Cardiac fibroblast (primary cell): ENCODE measurements at regions not wholly inside any gene's neighbourhood (a gene's known extent, or its start where the extent isn't known, plus 50 kb on each side); places are given as distances from the start of the nearest gene placed in this dataset.

ENCODE experiments used
- DNase-seq, 2 donors: peaks; one replicate each; pipeline versions ENCODE4 v3.0.0 to v3.0.0-alpha.2; 2010; ENCODE audit warnings: low read depth in 2 of 2
- H3K4me3 ChIP-seq, 2 donors: replicated peaks in 1 of 2; 1 replicate in 1 of 2; 2 replicates in 1 of 2; pipeline ENCODE4 v1.5.1; 2011; ENCODE audit warnings: low read depth in 2 of 2, low read length in 2 of 2, mild to moderate bottlenecking in 2 of 2, moderate library complexity in 1 of 2
- CTCF ChIP-seq: IDR thresholded peaks from one replicate; pipeline ENCODE4 v1.5.1; 2011; ENCODE audit warnings: low read depth, mild to moderate bottlenecking, low read length, inconsistent platforms

DNA sequence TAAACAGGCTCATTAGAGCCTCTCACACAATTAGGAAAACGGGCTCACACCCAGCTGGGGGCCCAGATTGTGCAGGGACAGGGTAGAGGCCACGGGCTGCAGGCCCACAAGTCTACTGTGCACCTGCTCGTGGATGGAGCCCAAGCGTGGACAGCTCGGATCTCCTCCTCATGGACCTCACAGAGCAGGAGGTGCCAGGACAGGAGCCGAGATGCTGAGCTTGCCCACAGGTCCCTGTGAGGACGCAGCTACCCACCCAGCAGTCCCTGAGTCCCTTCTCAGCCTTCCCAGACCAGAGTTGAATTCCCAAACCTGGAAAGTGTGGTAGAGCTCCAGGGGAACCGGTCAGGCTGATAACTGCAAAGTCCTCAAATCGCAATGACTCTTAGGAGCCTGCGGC, 70.6 kb upstream of the OLFM1 start:
- no peak for TF ChIP-seq CTCF
- no peak for DNase-seq
- H3K4me3 ChIP-seq: no peak overlapping the region

DNA sequence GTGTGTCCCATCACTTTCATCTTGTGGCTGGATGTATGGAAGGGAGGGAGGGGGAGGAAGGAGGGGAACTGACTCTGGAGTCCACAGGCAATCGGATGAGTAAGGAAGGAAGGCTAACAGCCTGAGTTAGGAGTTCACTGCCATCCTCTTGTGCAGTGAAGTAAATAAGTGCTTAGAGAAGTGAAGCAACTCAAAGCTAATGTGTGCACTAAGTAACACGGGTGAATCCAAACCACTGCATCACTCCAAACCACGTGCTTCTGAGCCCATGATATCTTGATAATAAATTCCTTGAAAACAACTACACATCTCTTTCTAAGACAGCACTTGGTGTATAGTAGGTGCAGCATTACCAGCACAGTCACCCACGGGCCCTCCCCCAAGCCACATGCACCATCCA, 69.6 kb upstream of the OLFM1 start:
- no peak overlapping the region for H3K4me3 ChIP-seq
- TF ChIP-seq CTCF: no peak
- DNase-seq: no peak

DNA sequence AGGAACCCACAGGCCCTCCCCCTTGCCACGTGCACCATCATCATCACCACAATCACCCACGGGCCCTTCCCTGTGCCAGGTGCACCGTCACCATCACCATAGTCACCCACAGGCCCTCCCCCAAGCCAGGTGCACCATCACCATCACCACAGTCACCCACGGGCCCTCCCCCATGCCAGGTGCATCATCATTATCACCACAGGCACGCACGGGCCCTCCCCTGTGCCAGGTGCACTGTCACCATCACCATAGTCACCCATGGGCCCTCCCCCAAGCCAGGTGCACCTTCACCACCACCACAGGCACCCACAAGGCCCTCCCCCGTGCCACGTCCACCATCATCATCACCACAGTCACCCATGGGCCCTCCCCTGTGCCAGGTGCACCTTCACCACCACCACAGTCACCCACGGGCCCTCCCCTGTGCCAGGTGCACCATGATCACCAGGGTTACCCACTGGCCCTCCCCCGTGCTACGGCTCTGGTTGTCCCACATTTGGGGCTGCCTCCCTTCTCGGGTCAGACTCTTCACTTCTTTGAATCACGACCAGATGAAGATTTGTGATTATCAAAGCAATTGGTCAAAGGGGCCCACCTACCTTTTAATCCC, 69.1 kb upstream of the OLFM1 start:
- DNase-seq: no peak
- TF ChIP-seq CTCF: no peak
- no peak overlapping the region for H3K4me3 ChIP-seq

GRCh38 chr9:135019224-135019623, 68.2 kb upstream of the OLFM1 start:
- no peak for TF ChIP-seq CTCF
- H3K4me3 ChIP-seq: no peak overlapping the region
- no peak for DNase-seq

- no peak for DNase-seq
- H3K4me3 ChIP-seq: no peak overlapping the region
- no peak for TF ChIP-seq CTCF
Observed at GRCh38 chr9:135020481-135021392, 66.7 kb upstream of the OLFM1 start.

GRCh38 chr9:135021393-135021789, 66.1 kb upstream of the OLFM1 start:
- H3K4me3 ChIP-seq: no peak overlapping the region
- no peak for TF ChIP-seq CTCF
- DNase-seq: no peak
